Prostate gland (tissue), 2 donors: ENCODE measurements at regions not wholly inside any gene's neighbourhood (a gene's known extent, or its start where the extent isn't known, plus 50 kb on each side); places are given as distances from the start of the nearest gene placed in this dataset.

Experiments
- CTCF ChIP-seq, 4 experiments: fragments of 200-600 bp in 2 of 4; fragments of 450-650 bp in 2 of 4; sonication (generic) in 2 of 4; IDR thresholded peaks; 1 replicate in 3 of 4; 2 replicates in 1 of 4; pipeline ENCODE4 v1.5.1; 2016 to 2019; ENCODE audit warnings: antibody characterized with exemption in 4 of 4, mild to moderate bottlenecking in 2 of 4, moderate library complexity in 2 of 4
- POLR2A ChIP-seq: fragments of 450-650 bp; IDR thresholded peaks from one replicate; pipeline ENCODE4 v1.6.1; 2016; ENCODE audit warnings: antibody characterized with exemption, mild to moderate bottlenecking

DNA sequence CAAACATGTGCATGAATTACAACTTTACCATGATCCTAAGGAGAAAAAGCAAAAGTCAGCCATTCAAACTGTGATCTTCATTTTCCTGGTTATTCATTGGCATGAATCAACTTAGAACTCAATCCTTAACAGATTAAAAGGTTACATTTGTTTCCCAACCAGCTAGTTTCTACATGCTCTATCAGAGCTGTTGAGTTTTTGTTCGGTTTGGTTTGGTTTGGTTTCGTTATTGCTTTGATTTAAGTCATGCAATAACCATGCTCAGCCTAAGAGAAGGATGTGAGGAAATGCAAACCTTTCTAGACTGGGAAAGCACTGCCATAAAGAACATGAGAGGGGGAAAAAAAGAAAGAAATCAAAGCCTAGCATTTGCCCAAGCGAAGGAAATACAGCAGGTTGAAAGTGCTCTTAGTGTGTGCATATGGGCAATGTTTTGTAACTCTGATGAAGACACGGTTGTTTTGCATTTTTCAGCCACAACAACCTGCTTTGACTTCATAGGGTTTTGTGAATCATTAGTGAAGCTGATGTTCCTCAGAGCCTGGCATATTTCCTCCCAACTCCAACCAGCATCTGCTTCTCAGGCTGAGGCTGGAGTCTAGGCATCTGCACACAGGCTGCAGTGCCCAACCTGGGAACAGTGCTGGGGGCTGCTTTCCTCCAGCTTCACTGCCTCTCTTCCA is 234.3 kb downstream of the ZNF674 start:
- TF ChIP-seq CTCF (IDR thresholded peaks at IDR 0.05) (no peak), POLR2A (no peak)
